Uterus (tissue), 2 donors: ENCODE measurements at regions not wholly inside any gene's neighbourhood (a gene's known extent, or its start where the extent isn't known, plus 50 kb on each side); places are given as distances from the start of the nearest gene placed in this dataset.

Source experiments
- CTCF ChIP-seq, 4 experiments: fragments of 200-600 bp in 2 of 4; fragments of 450-650 bp in 2 of 4; sonication (generic) in 2 of 4; IDR thresholded peaks; one replicate each; pipeline ENCODE4 v1.5.1; 2016 to 2019; ENCODE audit warnings: antibody characterized with exemption in 4 of 4, mild to moderate bottlenecking in 2 of 4, moderate library complexity in 1 of 4
- POLR2A ChIP-seq, 2 donors: fragments of 450-650 bp; IDR thresholded peaks; one replicate each; pipeline ENCODE4 v1.6.1; 2016; ENCODE audit warnings: antibody characterized with exemption in 2 of 2, mild to moderate bottlenecking in 1 of 2, moderate library complexity in 1 of 2

- TF ChIP-seq POLR2A (IDR thresholded peaks at IDR 0.05), result no peak
- no peak for TF ChIP-seq CTCF (IDR thresholded peaks at IDR 0.05)
These were observed 382.3 kb upstream of the ZFP42 start for GRCh38 chr4:187613089-187613839.
